Mesothelial cell of epicardium (in vitro differentiated cells): ENCODE measurements at regions not wholly inside any gene's neighbourhood (a gene's known extent, or its start where the extent isn't known, plus 50 kb on each side); places are given as distances from the start of the nearest gene placed in this dataset.

Experiments
- DNase-seq, 2 experiments: peaks; one replicate each; pipeline ENCODE4 v3.0.0; 2021; ENCODE audit warnings: low spot score in 2 of 2; ENCODE audit not compliant: unreplicated experiment in 2 of 2
- H3K27ac Mint-ChIP-seq: 2 replicates; pipeline ENCODE4 v1.8.0; 2021; ENCODE audit warnings: mixed read lengths
- H3K27me3 Mint-ChIP-seq: 2 replicates; pipeline ENCODE4 v1.8.0; 2021; ENCODE audit warnings: low read depth, mixed read lengths
- H3K36me3 Mint-ChIP-seq: 2 replicates; pipeline ENCODE4 v1.8.0; 2021; ENCODE audit warnings: mixed read lengths
- H3K4me1 Mint-ChIP-seq: 2 replicates; pipeline ENCODE4 v1.8.0; 2021; ENCODE audit warnings: mixed read lengths
- H3K4me3 Mint-ChIP-seq: 2 replicates; pipeline ENCODE4 v1.8.0; 2021; ENCODE audit warnings: mild to moderate bottlenecking, moderate library complexity, mixed read lengths
- H3K9me3 Mint-ChIP-seq: 2 replicates; pipeline ENCODE4 v1.8.0; 2021; ENCODE audit warnings: mixed read lengths
- CTCF ChIP-seq: fragments of 200-600 bp; sonication (generic); IDR thresholded peaks from one replicate; pipeline ENCODE4 v1.5.0; 2021; ENCODE audit warnings: antibody characterized with exemption; ENCODE audit not compliant: unreplicated experiment

- Mint-ChIP-seq H3K4me1 (no peaks in the 10 kb centered on the region), H3K36me3 (no peaks in the 10 kb centered on the region), H3K4me3 (no peak overlapping the region), H3K9me3 (no peaks in the 10 kb centered on the region), H3K27ac (no peak overlapping the region), H3K27me3 (no peaks in the 10 kb centered on the region)
- no peak for TF ChIP-seq CTCF
- no peak for DNase-seq
Observed at GRCh38 chr11:97684486-97685439, 1295.0 kb downstream of the JRKL start.

- H3K4me1 Mint-ChIP-seq: no peaks in the 10 kb centered on the region
- H3K36me3 Mint-ChIP-seq: no peaks in the 10 kb centered on the region
- H3K27me3 Mint-ChIP-seq: no peaks in the 10 kb centered on the region
- H3K9me3 Mint-ChIP-seq: no peaks in the 10 kb centered on the region
- no peak for TF ChIP-seq CTCF
- no peak for DNase-seq
- no peak overlapping the region for H3K27ac Mint-ChIP-seq
- H3K4me3 Mint-ChIP-seq: no peak overlapping the region
Observed at GRCh38 chr11:97685695-97686094, 1295.9 kb downstream of the JRKL start.

GRCh38 chr11:97687111-97687510, 1297.3 kb downstream of the JRKL start:
- TF ChIP-seq CTCF: no peak
- DNase-seq: no peak
- Mint-ChIP-seq H3K4me3 (no peak overlapping the region), H3K27me3 (no peaks in the 10 kb centered on the region), H3K36me3 (no peaks in the 10 kb centered on the region), H3K9me3 (no peaks in the 10 kb centered on the region), H3K4me1 (no peaks in the 10 kb centered on the region), H3K27ac (no peak overlapping the region)

GRCh38 chr11:97691061-97691460, 1301.2 kb downstream of the JRKL start:
- no peak overlapping the region for H3K4me3 Mint-ChIP-seq
- peaks cover 16% of the 10 kb centered on the region for H3K9me3 Mint-ChIP-seq
- no peak for DNase-seq
- no peaks in the 10 kb centered on the region for H3K27me3 Mint-ChIP-seq
- TF ChIP-seq CTCF: no peak
- H3K27ac Mint-ChIP-seq: no peak overlapping the region
- peaks cover 2% of the 10 kb centered on the region for H3K36me3 Mint-ChIP-seq
- H3K4me1 Mint-ChIP-seq: no peaks in the 10 kb centered on the region

GRCh38 chr11:97702951-97703350, 1313.1 kb downstream of the JRKL start:
- peaks cover 4% of the 10 kb centered on the region for H3K4me1 Mint-ChIP-seq
- no peak for DNase-seq
- peaks cover 10% of the 10 kb centered on the region for H3K9me3 Mint-ChIP-seq
- H3K27ac Mint-ChIP-seq: no peak overlapping the region
- no peaks in the 10 kb centered on the region for H3K27me3 Mint-ChIP-seq
- H3K4me3 Mint-ChIP-seq: no peak overlapping the region
- TF ChIP-seq CTCF: no peak
- H3K36me3 Mint-ChIP-seq: no peaks in the 10 kb centered on the region
